MM.1S (cell line): ENCODE measurements at regions not wholly inside any gene's neighbourhood (a gene's known extent, or its start where the extent isn't known, plus 50 kb on each side); places are given as distances from the start of the nearest gene placed in this dataset.

Experiments used
- CTCF ChIP-seq: fragments of 300-600 bp; sonication (generic); IDR thresholded peaks from 2 replicates; pipeline ENCODE4 v1.5.1; 2016; ENCODE audit warnings: antibody characterized with exemption, low read length, mixed read lengths
- EZH2 ChIP-seq: fragments of 300-600 bp; sonication (generic); optimal IDR thresholded peaks from 2 replicates; pipeline ENCODE3; 2017; ENCODE audit warnings: low read depth, mild to moderate bottlenecking, antibody characterized with exemption, low read length, mixed read lengths
- EZH2phosphoT487 ChIP-seq: fragments of 300-600 bp; sonication (generic); IDR thresholded peaks from 2 replicates; pipeline ENCODE4 v1.6.1; 2018; ENCODE audit warnings: antibody characterized with exemption, low read length

- TF ChIP-seq CTCF (no peak), EZH2phosphoT487 (no peak), EZH2 (no peak)
Observed at GRCh38 chr2:145680276-145680675, 1160.4 kb upstream of the ZEB2 start.
